Body of pancreas (tissue), 4 donors: ENCODE measurements at regions not wholly inside any gene's neighbourhood (a gene's known extent, or its start where the extent isn't known, plus 50 kb on each side); places are given as distances from the start of the nearest gene placed in this dataset.
A peak's percentile ranks its signal among the peaks of the same experiment; 100 is the strongest.

ENCODE experiments used
- ATAC-seq: fragments of 150-250 bp; one replicate; pipeline ENCODE4 v1.9.1; 2016
- DNase-seq, 4 donors: peaks; one replicate each; pipeline ENCODE4 v3.0.0-alpha.2; 2019
- H3K27ac ChIP-seq, 4 donors: fragments of 200-600 bp; sonication (generic); 1 replicate in 3 of 4; 2 replicates in 1 of 4; pipeline versions ENCODE4 v1.5.1 to v1.6.1; 2016 to 2019; ENCODE audit warnings: mild to moderate bottlenecking in 1 of 4, mixed read lengths in 1 of 4, moderate library complexity in 1 of 4
- H3K27me3 ChIP-seq, 2 donors: fragments of 200-600 bp; sonication (generic); one replicate each; pipeline ENCODE4 v1.6.0; 2016; ENCODE audit warnings: mild to moderate bottlenecking in 1 of 2
- H3K36me3 ChIP-seq, 2 donors: fragments of 200-600 bp; sonication (generic); replicated peaks in 1 of 2; 2 replicates each; pipeline ENCODE4 v1.5.1; 2016; ENCODE audit warnings: low read depth in 2 of 2; ENCODE audit not compliant: insufficient read depth in 1 of 2
- H3K4me1 ChIP-seq: fragments of 200-600 bp; sonication (generic); one replicate; pipeline ENCODE4 v1.6.0; 2016
- H3K4me3 ChIP-seq, 2 donors: fragments of 200-600 bp; sonication (generic); 1 replicate in 1 of 2; 2 replicates in 1 of 2; pipeline ENCODE4 v1.5.1; 2016 to 2019
- H3K9me3 ChIP-seq, 3 donors: fragments of 200-600 bp; sonication (generic); 1 replicate in 2 of 3; 2 replicates in 1 of 3; pipeline ENCODE4 v1.5.1; 2016
- CTCF ChIP-seq, 7 experiments: fragments of 450-650 bp in 4 of 7; fragments of 200-600 bp in 3 of 7; sonication (generic) in 3 of 7; IDR thresholded peaks; one replicate each; pipeline ENCODE4 v1.5.1; 2016 to 2019; ENCODE audit warnings: antibody characterized with exemption in 7 of 7
- POLR2A ChIP-seq, 3 donors: fragments of 450-650 bp; IDR thresholded peaks; one replicate each; pipeline ENCODE4 v1.6.1; 2016; ENCODE audit warnings: antibody characterized with exemption in 3 of 3, mild to moderate bottlenecking in 2 of 3
- WGBS, 2 donors: methylation state at CpG; one replicate each; pipeline ENCODE4 v1.1.5; 2017; 5-methylcytosine and 5-hydroxymethylcytosine counted together
- intact Hi-C: fragments of 100-400 bp; cut with DNase I; formaldehyde crosslinking; loops from one replicate; pipeline ENCODE4 v1.15.1; 2023

GRCh38 chr14:84397631-84398030 is 1132.3 kb upstream of the FLRT2 start:
- DNase-seq (no peak), ATAC-seq (no peak)
- H3K4me3 ChIP-seq, result no peak overlapping the region
- no peaks in the 10 kb centered on the region for H3K36me3 ChIP-seq
- TF ChIP-seq POLR2A (IDR thresholded peaks at IDR 0.05), result no peak
- no peak for TF ChIP-seq CTCF (IDR thresholded peaks at IDR 0.05)
- no peaks in the 10 kb centered on the region for H3K4me1 ChIP-seq
- H3K27me3 ChIP-seq, result no peaks in the 10 kb centered on the region
- intact Hi-C loops, result no loop called here
- no peaks in the 10 kb centered on the region for H3K9me3 ChIP-seq
- WGBS, 2 donors, result 82 to 88% methylated on average over 3 of the region's 3 CpGs
- H3K27ac ChIP-seq, result no peak overlapping the region

GRCh38 chr14:84399296-84399910 is 1130.5 kb upstream of the FLRT2 start:
- intact Hi-C loops, result no loop called here
- H3K4me1 ChIP-seq, result peaks cover 6% of the 10 kb centered on the region
- no peak for DNase-seq
- no peak overlapping the region for H3K27ac ChIP-seq
- no peak for ATAC-seq
- WGBS, 2 donors, result 96 to 97% methylated on average over 31 to 39 of the region's 62 CpGs
- no peak for TF ChIP-seq POLR2A (IDR thresholded peaks at IDR 0.05)
- TF ChIP-seq CTCF (IDR thresholded peaks at IDR 0.05), result no peak
- no peaks in the 10 kb centered on the region for H3K9me3 ChIP-seq
- no peak overlapping the region for H3K4me3 ChIP-seq
- no peaks in the 10 kb centered on the region for H3K36me3 ChIP-seq
- no peaks in the 10 kb centered on the region for H3K27me3 ChIP-seq

- intact Hi-C loops, result no loop called here
- Histone ChIP-seq H3K4me1 (peaks cover 6% of the 10 kb centered on the region), H3K27ac (no peak overlapping the region), H3K27me3 (no peaks in the 10 kb centered on the region), H3K36me3 (no peaks in the 10 kb centered on the region), H3K4me3 (no peak overlapping the region), H3K9me3 (no peaks in the 10 kb centered on the region)
- ATAC-seq (no peak), DNase-seq (no peak)
- WGBS, 2 donors, result 68 to 87% methylated on average over 3 of the region's 3 CpGs
- TF ChIP-seq POLR2A (IDR thresholded peaks at IDR 0.05) (no peak), CTCF (IDR thresholded peaks at IDR 0.05) (no peak)
Measured at GRCh38 chr14:84401631-84402030, 1128.3 kb upstream of the FLRT2 start.

- WGBS, 2 donors, result 32 to 42% methylated on average over 2 of the region's 2 CpGs
- DNase-seq, result no peak
- no peak for ATAC-seq
Measured at GRCh38 chr14:84403585-84403984, 1126.4 kb upstream of the FLRT2 start.

More at GRCh38 chr14:84403585-84403984, 1126.4 kb upstream of the FLRT2 start:
- intact Hi-C loops, result no loop called here
- no peaks in the 10 kb centered on the region for H3K27me3 ChIP-seq
- H3K27ac ChIP-seq, result peak overlapping the region in 2 of 4 donors; percentile 2
- no peaks in the 10 kb centered on the region for H3K36me3 ChIP-seq
- no peak for TF ChIP-seq CTCF (IDR thresholded peaks at IDR 0.05)
- TF ChIP-seq POLR2A (IDR thresholded peaks at IDR 0.05), result no peak
- H3K4me3 ChIP-seq, result no peak overlapping the region
- no peaks in the 10 kb centered on the region for H3K9me3 ChIP-seq
- H3K4me1 ChIP-seq, result peaks cover 6% of the 10 kb centered on the region
